Liver (tissue), 8 donors: ENCODE measurements at regions not wholly inside any gene's neighbourhood (a gene's known extent, or its start where the extent isn't known, plus 50 kb on each side); places are given as distances from the start of the nearest gene placed in this dataset.

Experiments used
- DNase-seq: peaks from one replicate; pipeline ENCODE4 v3.0.0-alpha.2; 2017; ENCODE audit warnings: low spot score
- H3K27ac ChIP-seq, 2 donors: one replicate each; pipeline ENCODE4 v1.7.0; 2013; ENCODE audit warnings: inconsistent platforms in 2 of 2, low read length in 2 of 2, control low read depth in 1 of 2, low read depth in 1 of 2, mild to moderate bottlenecking in 1 of 2
- H3K27me3 ChIP-seq, 4 donors: one replicate each; pipeline versions ENCODE4 v1.6.1 to v1.7.0; 2013; ENCODE audit warnings: low read length in 3 of 4, inconsistent platforms in 1 of 4, mild to moderate bottlenecking in 1 of 4, moderate library complexity in 1 of 4; ENCODE audit not compliant: control insufficient read depth in 4 of 4, insufficient read depth in 4 of 4
- H3K36me3 ChIP-seq, 4 donors: one replicate each; pipeline versions ENCODE4 v1.6.1 to v1.7.0; 2013; ENCODE audit warnings: low read length in 3 of 4, mild to moderate bottlenecking in 3 of 4, low read depth in 1 of 4, moderate library complexity in 1 of 4; ENCODE audit not compliant: control insufficient read depth in 4 of 4, insufficient read depth in 3 of 4
- H3K4me1 ChIP-seq, 4 donors: one replicate each; pipeline versions ENCODE4 v1.6.1 to v1.7.0; 2013; ENCODE audit warnings: low read length in 3 of 4, mild to moderate bottlenecking in 3 of 4, moderate library complexity in 1 of 4; ENCODE audit not compliant: control insufficient read depth in 4 of 4, insufficient read depth in 4 of 4
- H3K4me3 ChIP-seq, 3 donors: one replicate each; pipeline versions ENCODE4 v1.6.1 to v1.7.0; 2013; ENCODE audit warnings: low read length in 3 of 3, control low read depth in 1 of 3, low read depth in 1 of 3, mild to moderate bottlenecking in 1 of 3
- H3K9ac ChIP-seq, 2 donors: one replicate each; pipeline ENCODE4 v1.7.0; 2013; ENCODE audit warnings: low read length in 2 of 2, mild to moderate bottlenecking in 2 of 2, moderate library complexity in 2 of 2, control low read depth in 1 of 2, low read depth in 1 of 2
- H3K9me3 ChIP-seq, 4 donors: one replicate each; pipeline versions ENCODE4 v1.6.1 to v1.7.0; 2013; ENCODE audit warnings: low read length in 3 of 4; ENCODE audit not compliant: control insufficient read depth in 4 of 4
- CTCF ChIP-seq: fragments of 150-350 bp; IDR thresholded peaks from 2 replicates; pipeline ENCODE4 v1.5.1; 2017; ENCODE audit warnings: improper control_type of control experiment, low read depth, low read length; ENCODE audit not compliant: missing input control
- EGR1 ChIP-seq, 2 donors: IDR thresholded peaks; 2 replicates each; pipeline ENCODE4 v1.6.1; 2016 to 2018; ENCODE audit warnings: antibody characterized with exemption in 2 of 2, low read depth in 2 of 2
- FOXA1 ChIP-seq: IDR thresholded peaks from 2 replicates; pipeline ENCODE4 v1.6.1; 2016; ENCODE audit warnings: antibody characterized with exemption
- HNF4A ChIP-seq, 2 donors: conservative IDR thresholded peaks; 2 replicates each; pipeline ENCODE4 v1.6.1; 2016; ENCODE audit warnings: antibody characterized with exemption in 2 of 2, mild to moderate bottlenecking in 2 of 2
- HNF4G ChIP-seq: IDR thresholded peaks from 2 replicates; pipeline ENCODE4 v1.6.1; 2016; ENCODE audit warnings: antibody characterized with exemption
- JUND ChIP-seq, 2 donors: IDR thresholded peaks; 2 replicates each; pipeline ENCODE4 v1.6.1; 2016; ENCODE audit warnings: antibody characterized with exemption in 2 of 2
- MAX ChIP-seq: IDR thresholded peaks from 2 replicates; pipeline ENCODE4 v1.6.1; 2016; ENCODE audit warnings: antibody characterized with exemption
- NR2F2 ChIP-seq: IDR thresholded peaks from 2 replicates; pipeline ENCODE4 v1.6.1; 2016; ENCODE audit warnings: antibody characterized with exemption
- RAD21 ChIP-seq, 2 donors: IDR thresholded peaks; 2 replicates each; pipeline ENCODE4 v1.6.1; 2016; ENCODE audit warnings: antibody characterized with exemption in 2 of 2, mild to moderate bottlenecking in 2 of 2
- REST ChIP-seq: IDR thresholded peaks from 2 replicates; pipeline ENCODE4 v1.6.1; 2016; ENCODE audit warnings: antibody characterized with exemption, mild to moderate bottlenecking
- RXRA ChIP-seq, 2 donors: IDR thresholded peaks; 2 replicates each; pipeline ENCODE4 v1.6.1; 2017 to 2018; ENCODE audit warnings: antibody characterized with exemption in 2 of 2, mild to moderate bottlenecking in 1 of 2
- TAF1 ChIP-seq: conservative IDR thresholded peaks from 2 replicates; pipeline ENCODE4 v1.6.1; 2016; ENCODE audit warnings: antibody characterized with exemption, mild to moderate bottlenecking
- ZBTB33 ChIP-seq: IDR thresholded peaks from 2 replicates; pipeline ENCODE4 v1.6.1; 2016; ENCODE audit warnings: antibody characterized with exemption
- WGBS: extraction: QIAGEN DNeasy Blood & Tissue Kit; methylation state at CpG from one replicate; pipeline ENCODE4 v1.1.7; 2013; 5-methylcytosine and 5-hydroxymethylcytosine counted together
- donor health status: healthy.
- donor health status: healthy.
- donor health status: healthy.
- donor health status: healthy.
- donor health status: healthy.

- H3K9ac ChIP-seq = no peak overlapping the region
- H3K36me3 ChIP-seq = no peaks in the 10 kb centered on the region
- H3K9me3 ChIP-seq = no peaks in the 10 kb centered on the region
- peaks cover 0 to 4% (median 0%) of the 10 kb centered on the region in 4 donors for H3K4me1 ChIP-seq
- TF ChIP-seq HNF4G (no peak), CTCF (no peak), NR2F2 (no peak), RAD21 (IDR thresholded peaks at IDR 0.05) (no peak), JUND (IDR thresholded peaks at IDR 0.05) (no peak), FOXA1 (no peak), ZBTB33 (no peak), MAX (no peak)
- no peaks in the 10 kb centered on the region for H3K27me3 ChIP-seq
- H3K4me3 ChIP-seq = no peak overlapping the region
- DNase-seq = no peak
- H3K27ac ChIP-seq = no peak overlapping the region
These were observed 157.1 kb upstream of the MAN1A1 start for GRCh38 chr6:119506631-119507174.

- 46% methylated on average over 4 of the region's 4 CpGs for WGBS
- no peak for DNase-seq
- no peak overlapping the region for H3K27ac ChIP-seq
- no peaks in the 10 kb centered on the region for H3K36me3 ChIP-seq
- H3K4me1 ChIP-seq = peaks cover 3 to 25% (median 11%) of the 10 kb centered on the region in 4 donors
- H3K9me3 ChIP-seq = no peaks in the 10 kb centered on the region
- H3K9ac ChIP-seq = no peak overlapping the region
- H3K27me3 ChIP-seq = no peaks in the 10 kb centered on the region
- no peak overlapping the region for H3K4me3 ChIP-seq
- peak; percentile 46 for TF ChIP-seq MAX
- TF ChIP-seq NR2F2 = no peak
- peak; percentile 52 to 66 for TF ChIP-seq HNF4A (conservative IDR thresholded peaks at IDR 0.05)
These were observed 152.4 kb upstream of the MAN1A1 start for GRCh38 chr6:119501798-119502483.

GRCh38 chr6:119499797-119500196 lies 150.2 kb upstream of the MAN1A1 start:
- WGBS = 40% methylated on average over 1 of the region's 1 CpG
- peaks cover 5 to 38% (median 18%) of the 10 kb centered on the region in 4 donors for H3K4me1 ChIP-seq
- no peaks in the 10 kb centered on the region for H3K36me3 ChIP-seq
- H3K9me3 ChIP-seq = no peaks in the 10 kb centered on the region
- no peaks in the 10 kb centered on the region for H3K27me3 ChIP-seq
- TF ChIP-seq EGR1 (IDR thresholded peaks at IDR 0.05; ENCODE audit: low read depth in 2 of 2) = no peak
- peak in 1 of 2 donors; percentile 15 for TF ChIP-seq HNF4A (conservative IDR thresholded peaks at IDR 0.05)
- TF ChIP-seq TAF1 = no peak
- TF ChIP-seq HNF4G = no peak
- no peak for TF ChIP-seq RAD21 (IDR thresholded peaks at IDR 0.05)
- TF ChIP-seq RXRA (IDR thresholded peaks at IDR 0.05) = no peak
- no peak for TF ChIP-seq REST
- no peak for DNase-seq
- no peak overlapping the region for H3K4me3 ChIP-seq
- H3K27ac ChIP-seq = no peak overlapping the region
- H3K9ac ChIP-seq = no peak overlapping the region
